A673 (cell line): ENCODE measurements at regions not wholly inside any gene's neighbourhood (a gene's known extent, or its start where the extent isn't known, plus 50 kb on each side); places are given as distances from the start of the nearest gene placed in this dataset.

Experiments
- BruUV-seq: library from RNA; stranded (reverse); fragments of 400-500 nt; replicated peaks from 2 replicates; lab custom pipeline; 2021; lab: Mats Ljungman, UMichigan
- CTCF ChIA-PET: fragments of 300-600 bp; sonication (Branson Sonifier 250); formaldehyde crosslinking; loops from one replicate; lab custom pipeline; 2022; ENCODE audit warnings: antibody characterized with exemption; lab: Charles Lee
- POLR2A ChIA-PET: fragments of 300-600 bp; sonication (Branson Sonifier 250); formaldehyde crosslinking; loops from one replicate; lab custom pipeline; 2022; ENCODE audit warnings: antibody characterized with exemption; ENCODE audit not compliant: low non-redundant PET; lab: Charles Lee
- DNase-seq: peaks from one replicate; pipeline ENCODE4 v3.0.0-alpha.2; 2015; ENCODE audit warnings: low spot score
- H3K27ac ChIP-seq: fragments of 200-600 bp; sonication (generic); 2 replicates; pipeline ENCODE4 v1.5.1; 2016; ENCODE audit warnings: mixed run types, low read depth, mild to moderate bottlenecking, mixed read lengths, antibody characterized with exemption, low read length; ENCODE audit not compliant: poor library complexity, severe bottlenecking
- H3K27me3 ChIP-seq: fragments of 200-600 bp; sonication (generic); replicated peaks from 2 replicates; pipeline ENCODE4 v1.6.1; 2017; ENCODE audit warnings: mixed run types, low read depth, mild to moderate bottlenecking, mixed read lengths, antibody characterized with exemption, low read length; ENCODE audit not compliant: insufficient read depth, poor library complexity
- H3K36me3 ChIP-seq: fragments of 200-600 bp; sonication (generic); 2 replicates; pipeline ENCODE4 v1.6.1; 2016; ENCODE audit warnings: mixed run types, mild to moderate bottlenecking, mixed read lengths, antibody characterized with exemption, low read length; ENCODE audit not compliant: insufficient read depth, poor library complexity, severe bottlenecking
- H3K4me1 ChIP-seq: fragments of 200-600 bp; sonication (generic); 2 replicates; pipeline ENCODE4 v1.6.1; 2017; ENCODE audit warnings: mixed run types, mild to moderate bottlenecking, mixed read lengths, antibody characterized with exemption, low read length; ENCODE audit not compliant: insufficient read depth, poor library complexity, severe bottlenecking
- H3K4me3 ChIP-seq: fragments of 200-600 bp; sonication (generic); 2 replicates; pipeline ENCODE4 v1.5.1; 2016; ENCODE audit warnings: low read depth, mixed run types, mild to moderate bottlenecking, mixed read lengths, low read length; ENCODE audit not compliant: poor library complexity, severe bottlenecking
- H3K9me3 ChIP-seq: fragments of 200-600 bp; sonication (generic); 2 replicates; pipeline ENCODE4 v1.6.1; 2016; ENCODE audit warnings: mixed run types, low read depth, mild to moderate bottlenecking, mixed read lengths, antibody characterized with exemption, low read length; ENCODE audit not compliant: poor library complexity, severe bottlenecking
- EZH2 ChIP-seq: fragments of 200-600 bp; sonication (generic); IDR thresholded peaks from 2 replicates; pipeline ENCODE4 v1.6.1; 2017; ENCODE audit warnings: borderline replicate concordance, low read depth, mild to moderate bottlenecking, mixed read lengths, antibody characterized with exemption, low read length; ENCODE audit not compliant: poor library complexity, severe bottlenecking
- intact Hi-C: fragments of 100-400 bp; cut with micrococcal nuclease; formaldehyde crosslinking; loops from one replicate; pipeline ENCODE4 v1.10.0; 2022; ENCODE audit not compliant: unreplicated experiment
- TF ChIP-seq, protein P1 (sequence below): fragments of 300-800, 200-600 bp; sonication (generic); conservative IDR thresholded peaks from 2 replicates; pipeline ENCODE4 v1.5.1; 2017; ENCODE audit warnings: low read depth, mild to moderate bottlenecking, antibody characterized with exemption, low read length, moderate library complexity, mixed read lengths

- POLR2A ChIA-PET = no interaction called here
Observed at GRCh38 chr15:31517711-31518110, 191.1 kb downstream of the KLF13 start.

DNA sequence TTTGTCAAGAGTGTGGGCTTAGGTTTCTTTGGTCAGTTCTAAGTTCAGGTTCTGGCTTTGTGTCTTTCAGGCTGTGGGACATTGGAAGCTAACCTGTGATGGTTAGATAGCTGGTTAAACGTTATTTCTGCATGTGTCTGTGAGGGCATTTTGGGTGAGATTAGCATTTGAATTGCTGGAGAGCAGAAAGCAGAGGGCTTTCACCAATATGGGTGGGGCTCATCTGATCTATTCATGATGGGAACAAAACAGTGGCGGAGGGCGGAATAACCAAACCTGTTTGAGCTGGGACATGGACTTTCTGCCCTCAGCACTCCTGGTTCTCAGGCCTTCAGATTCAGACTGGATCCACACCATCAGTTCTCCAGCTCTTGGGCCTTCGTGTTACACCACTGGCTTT lies 195.4 kb downstream of the KLF13 start:
- CTCF ChIA-PET = no interaction called here
- no peaks in the 10 kb centered on the region for H3K4me1 ChIP-seq

More at GRCh38 chr15:31517711-31518110, 191.1 kb downstream of the KLF13 start:
- no peaks in the 10 kb centered on the region for H3K4me1 ChIP-seq
- no peaks in the 10 kb centered on the region for H3K9me3 ChIP-seq
- CTCF ChIA-PET = no interaction called here
- H3K27me3 ChIP-seq = no peaks in the 10 kb centered on the region
- no peak for TF ChIP-seq EZH2
- TF ChIP-seq, protein P1, sequence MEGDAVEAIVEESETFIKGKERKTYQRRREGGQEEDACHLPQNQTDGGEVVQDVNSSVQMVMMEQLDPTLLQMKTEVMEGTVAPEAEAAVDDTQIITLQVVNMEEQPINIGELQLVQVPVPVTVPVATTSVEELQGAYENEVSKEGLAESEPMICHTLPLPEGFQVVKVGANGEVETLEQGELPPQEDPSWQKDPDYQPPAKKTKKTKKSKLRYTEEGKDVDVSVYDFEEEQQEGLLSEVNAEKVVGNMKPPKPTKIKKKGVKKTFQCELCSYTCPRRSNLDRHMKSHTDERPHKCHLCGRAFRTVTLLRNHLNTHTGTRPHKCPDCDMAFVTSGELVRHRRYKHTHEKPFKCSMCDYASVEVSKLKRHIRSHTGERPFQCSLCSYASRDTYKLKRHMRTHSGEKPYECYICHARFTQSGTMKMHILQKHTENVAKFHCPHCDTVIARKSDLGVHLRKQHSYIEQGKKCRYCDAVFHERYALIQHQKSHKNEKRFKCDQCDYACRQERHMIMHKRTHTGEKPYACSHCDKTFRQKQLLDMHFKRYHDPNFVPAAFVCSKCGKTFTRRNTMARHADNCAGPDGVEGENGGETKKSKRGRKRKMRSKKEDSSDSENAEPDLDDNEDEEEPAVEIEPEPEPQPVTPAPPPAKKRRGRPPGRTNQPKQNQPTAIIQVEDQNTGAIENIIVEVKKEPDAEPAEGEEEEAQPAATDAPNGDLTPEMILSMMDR = no peak
- no TSS peak for BruUV-seq
- no peak overlapping the region for H3K4me3 ChIP-seq
- no peak for DNase-seq
- intact Hi-C loops = no loop called here
- no peak overlapping the region for H3K27ac ChIP-seq
- no peaks in the 10 kb centered on the region for H3K36me3 ChIP-seq

GRCh38 chr15:31523027-31523654 lies 196.5 kb downstream of the KLF13 start:
- Histone ChIP-seq H3K4me3 (no peak overlapping the region), H3K36me3 (no peaks in the 10 kb centered on the region), H3K4me1 (no peaks in the 10 kb centered on the region), H3K9me3 (no peaks in the 10 kb centered on the region), H3K27me3 (no peaks in the 10 kb centered on the region), H3K27ac (no peak overlapping the region)
- TF ChIP-seq, protein P1 = no peak
- TF ChIP-seq EZH2 = no peak
- BruUV-seq = no TSS peak
- ChIA-PET CTCF (no interaction called here), POLR2A (interaction anchor here (0.6 kb wide), 1 partner anchor 24 kb away, joined by 4 read pairs; no protein-coding TSS in a partner anchor)
- intact Hi-C loops = no loop called here
- no peak for DNase-seq

More for the DNA sequence above, 195.4 kb downstream of the KLF13 start:
- intact Hi-C loops = no loop called here
- Histone ChIP-seq H3K4me3 (no peak overlapping the region), H3K27me3 (no peaks in the 10 kb centered on the region), H3K9me3 (no peaks in the 10 kb centered on the region), H3K27ac (no peak overlapping the region), H3K36me3 (no peaks in the 10 kb centered on the region)
- no peak for DNase-seq
- TF ChIP-seq, protein P1 = no peak
- no peak for TF ChIP-seq EZH2
- POLR2A ChIA-PET = no interaction called here
- BruUV-seq = no TSS peak
